ENCODE measurements at regions not wholly inside any gene's neighbourhood (a gene's known extent, or its start where the extent isn't known, plus 50 kb on each side); places are given as distances from the start of the nearest gene placed in this dataset.

- no peak for DNase-seq (ENCODE audit: low read depth in 2 of 2)
These were observed 653.4 kb downstream of the HDGFL1 start for GRCh38 chr6:23222724-23223123.

DNA sequence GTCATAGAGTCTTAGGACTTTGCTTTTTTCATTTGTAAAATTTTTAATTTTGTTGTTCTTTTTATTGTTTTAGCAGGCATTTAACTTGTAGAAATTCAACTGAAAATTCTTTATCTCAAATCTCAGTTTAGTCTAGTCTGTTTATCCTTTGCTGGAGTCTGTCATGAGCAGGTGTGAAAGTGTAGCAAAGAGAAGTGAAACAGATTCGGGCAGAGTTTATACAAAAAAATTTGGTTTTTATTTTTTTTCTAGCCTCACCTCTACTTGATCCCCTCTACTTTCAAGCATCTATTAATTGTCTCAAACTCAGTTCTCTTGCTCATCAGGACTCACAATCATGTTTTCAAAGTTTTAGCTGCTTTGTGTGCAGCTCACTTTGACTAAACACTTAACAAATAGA, 655.2 kb downstream of the HDGFL1 start:
- DNase-seq (ENCODE audit: low read depth in 2 of 2), result no peak

DNA sequence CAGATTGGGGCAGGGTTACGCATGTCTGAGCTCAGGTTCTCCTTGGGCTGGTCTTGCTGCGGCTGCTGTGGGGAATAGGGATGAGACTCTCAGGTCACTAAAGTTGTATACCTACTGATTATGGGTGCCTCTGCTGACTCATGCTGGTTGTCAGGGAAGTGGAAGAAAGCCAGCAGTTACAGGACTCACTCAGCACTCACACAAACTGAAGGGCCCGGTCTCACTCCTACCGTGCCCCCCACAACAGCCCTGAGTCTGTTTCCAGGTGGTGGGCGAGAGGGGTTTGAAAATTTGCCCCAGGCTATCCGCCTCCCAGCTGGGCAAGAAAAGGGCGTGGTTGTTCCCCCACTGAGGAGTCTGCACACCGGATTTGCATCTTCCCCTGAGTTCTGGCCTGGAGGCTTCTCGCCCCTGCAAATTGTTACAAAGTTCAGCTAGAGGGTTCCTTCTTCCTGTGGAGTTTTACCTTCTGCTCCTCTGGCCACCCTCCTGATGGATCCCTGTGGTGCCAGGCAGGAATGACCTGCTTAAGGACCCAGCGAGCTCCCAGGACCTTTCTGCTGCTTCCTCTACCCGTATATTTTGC, 659.2 kb downstream of the HDGFL1 start:
- no peak for DNase-seq (ENCODE audit: low read depth in 2 of 2)

DNA sequence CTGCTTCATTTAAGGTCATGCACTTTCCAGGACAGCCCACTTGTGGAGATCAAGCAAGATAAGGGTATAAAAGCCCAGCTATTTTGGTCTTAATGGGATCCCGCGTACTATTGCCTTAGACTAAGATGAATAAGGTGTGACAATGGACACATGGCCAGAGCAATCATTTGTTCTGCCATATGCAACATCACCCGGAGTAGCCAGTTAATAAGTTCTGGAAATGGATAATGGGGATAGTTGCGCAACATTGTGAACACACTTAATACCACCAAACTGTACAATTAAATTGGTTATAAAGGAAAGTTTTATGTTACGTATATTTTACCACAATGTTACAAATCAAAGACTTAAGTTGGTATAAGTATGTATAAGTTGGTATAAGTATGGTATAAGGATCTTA, 674.5 kb downstream of the HDGFL1 start:
- no peak for DNase-seq (ENCODE audit: low read depth in 2 of 2)

GRCh38 chr6:23244300-23244699, 674.9 kb downstream of the HDGFL1 start:
- DNase-seq (ENCODE audit: low read depth in 2 of 2), result no peak

DNA sequence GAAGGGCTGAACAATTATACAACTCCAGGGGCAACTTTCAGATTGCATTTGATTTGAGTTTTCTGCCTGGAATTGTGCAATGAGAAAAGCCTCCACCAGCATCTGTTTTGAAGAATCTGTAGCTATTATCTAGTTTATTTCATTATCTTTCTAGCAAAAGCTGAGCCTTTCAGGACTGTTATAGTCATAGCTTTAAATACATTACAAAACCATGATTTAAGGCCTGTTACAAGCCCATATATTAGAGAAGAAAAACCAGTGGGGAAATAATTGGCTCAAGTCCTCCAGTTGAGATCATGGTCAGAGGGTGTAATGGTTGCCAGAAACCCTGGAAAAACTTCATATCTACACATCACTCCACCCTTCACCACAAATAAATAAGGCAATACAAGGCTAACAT, 676.2 kb downstream of the HDGFL1 start:
- DNase-seq (ENCODE audit: low read depth in 2 of 2), result no peak

GRCh38 chr6:23246896-23247295, 677.5 kb downstream of the HDGFL1 start:
- no peak for DNase-seq (ENCODE audit: low read depth in 2 of 2)

DNA sequence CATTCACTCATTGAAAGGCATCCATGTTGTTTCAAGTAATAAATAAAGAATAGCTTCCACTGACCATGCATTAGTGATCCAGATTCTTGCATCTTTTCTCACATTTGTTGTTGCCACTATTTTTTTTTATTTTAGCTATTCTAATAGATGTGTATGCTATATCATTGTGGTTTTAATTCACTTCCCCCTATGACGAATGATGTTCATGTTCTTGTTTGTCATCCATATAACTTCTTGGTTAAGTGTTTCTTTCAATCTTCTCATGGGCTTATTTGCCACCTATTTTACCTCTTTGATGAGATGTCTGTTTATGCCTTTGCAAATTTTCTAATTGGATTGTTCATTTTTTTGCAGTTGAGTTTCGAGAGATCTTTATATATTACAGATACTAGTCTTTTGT, 681.2 kb downstream of the HDGFL1 start:
- DNase-seq (ENCODE audit: low read depth in 2 of 2), result no peak

GRCh38 chr6:23262864-23263263, 693.5 kb downstream of the HDGFL1 start:
- no peak for DNase-seq (ENCODE audit: low read depth in 2 of 2)

GRCh38 chr6:23265270-23265669, 695.9 kb downstream of the HDGFL1 start:
- no peak for DNase-seq (ENCODE audit: low read depth in 2 of 2)

DNA sequence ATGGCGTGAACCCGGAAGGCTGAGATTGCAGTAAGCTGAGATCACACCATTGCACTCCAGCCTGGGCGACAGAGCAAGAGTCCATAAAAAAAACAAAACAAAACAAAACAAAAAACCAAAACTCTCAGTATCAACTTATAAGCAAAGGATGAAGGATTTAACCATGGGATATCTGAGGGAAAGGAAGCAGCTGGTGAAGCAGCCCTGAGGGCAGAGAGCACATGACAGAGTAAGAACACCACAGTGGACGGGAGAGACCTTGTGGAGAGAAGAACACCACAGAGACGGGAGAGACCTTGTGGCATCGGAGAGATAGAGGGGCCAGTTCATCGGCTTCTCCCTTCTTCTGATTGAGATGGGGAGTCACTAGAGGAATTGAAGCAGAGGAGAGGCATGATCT, 697.2 kb downstream of the HDGFL1 start:
- DNase-seq (ENCODE audit: low read depth in 2 of 2), result no peak

GRCh38 chr6:23267651-23268050, 698.3 kb downstream of the HDGFL1 start:
- DNase-seq (ENCODE audit: low read depth in 2 of 2), result no peak

GRCh38 chr6:23268348-23268747, 699.0 kb downstream of the HDGFL1 start:
- no peak for DNase-seq (ENCODE audit: low read depth in 2 of 2)

DNA sequence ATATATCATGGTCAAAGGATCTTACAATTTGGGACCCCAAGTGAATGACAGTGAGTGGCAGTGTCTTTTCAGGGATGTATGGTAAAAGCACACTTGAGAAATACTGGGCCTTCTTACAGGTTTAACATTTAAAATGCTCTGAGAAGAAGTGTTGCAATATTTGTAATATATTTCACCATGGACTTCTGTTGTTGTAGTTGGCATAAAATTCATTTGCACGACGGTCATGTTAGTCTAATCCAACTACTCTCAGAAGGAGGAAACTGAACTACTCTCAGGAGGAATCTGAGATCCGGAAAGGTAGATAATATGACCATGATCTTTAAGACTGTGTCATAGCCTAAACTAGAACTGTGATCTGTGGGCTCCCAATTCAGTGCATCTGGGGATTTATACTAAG, 700.1 kb downstream of the HDGFL1 start:
- no peak for DNase-seq (ENCODE audit: low read depth in 2 of 2)

GRCh38 chr6:23272536-23272935, 703.2 kb downstream of the HDGFL1 start:
- DNase-seq (ENCODE audit: low read depth in 2 of 2), result no peak

DNA sequence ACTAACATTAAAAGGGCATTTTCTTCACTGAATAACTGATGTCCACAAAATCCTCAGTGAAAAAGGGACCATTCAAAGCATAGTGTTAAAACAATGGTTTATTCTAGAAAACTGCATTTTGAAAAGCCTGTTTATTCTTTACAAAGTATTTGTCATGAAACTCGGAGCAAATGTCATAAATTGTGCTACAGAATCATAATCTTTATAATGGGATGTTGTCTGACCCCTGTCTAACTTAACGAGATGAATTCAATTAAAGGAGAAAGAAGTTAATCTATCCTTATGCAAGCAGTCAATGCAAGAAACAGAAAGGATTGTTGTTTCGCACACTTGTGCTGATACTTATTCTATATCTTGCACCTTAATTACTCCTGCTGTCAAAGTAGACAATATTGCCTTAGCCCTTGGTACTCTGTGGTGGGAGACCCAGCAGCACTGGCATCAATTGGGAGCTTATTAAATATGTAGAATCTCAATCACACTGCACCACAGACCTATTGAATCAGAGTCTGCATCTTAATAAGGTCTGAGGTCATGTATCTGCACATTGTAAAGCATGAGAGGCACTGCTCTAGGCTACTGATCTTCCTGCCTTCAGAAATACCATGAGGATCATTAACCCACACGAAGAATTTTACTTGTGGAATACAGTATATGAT, 708.3 kb downstream of the HDGFL1 start:
- DNase-seq (ENCODE audit: low read depth in 2 of 2), result no peak

GRCh38 chr6:23278180-23278532, 708.8 kb downstream of the HDGFL1 start:
- no peak for DNase-seq (ENCODE audit: low read depth in 2 of 2)

- no peak for DNase-seq (ENCODE audit: low read depth in 2 of 2)
These were observed 711.1 kb downstream of the HDGFL1 start for GRCh38 chr6:23280437-23280836.

DNA sequence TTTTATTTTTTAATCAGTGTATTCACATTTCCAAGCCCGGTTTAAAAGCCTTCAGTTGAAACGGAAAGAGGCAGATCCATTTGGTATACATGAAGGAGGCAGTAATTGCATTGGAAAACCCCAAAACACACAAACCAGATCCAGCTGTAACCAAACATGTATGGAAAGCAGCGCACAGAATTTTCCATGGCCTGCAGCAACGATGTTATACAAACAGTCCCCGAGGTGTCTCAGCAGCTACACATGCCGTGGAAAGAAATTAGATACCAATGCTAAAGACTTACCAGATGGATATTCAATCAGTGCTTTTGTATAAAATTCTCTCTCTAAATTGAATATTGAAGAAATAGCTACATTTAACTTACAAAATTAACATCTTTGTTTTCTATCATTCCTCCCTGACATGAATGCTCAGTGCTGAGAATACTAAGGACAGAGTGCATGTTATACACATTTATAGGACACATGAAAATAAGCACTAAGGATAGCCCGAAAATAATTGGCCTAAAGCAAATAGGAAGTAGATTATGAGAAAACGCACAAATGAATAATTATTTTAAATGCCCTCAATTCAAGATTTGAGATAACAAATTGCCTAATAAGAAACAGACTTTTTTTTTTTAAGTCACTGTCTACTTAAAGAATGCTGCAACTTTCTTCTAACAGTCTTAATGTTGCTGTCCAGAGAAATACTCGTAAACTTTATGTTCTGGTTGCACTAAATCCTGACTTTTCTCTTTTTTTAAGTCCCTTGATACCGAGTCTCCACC, 713.1 kb downstream of the HDGFL1 start:
- DNase-seq (ENCODE audit: low read depth in 2 of 2), result no peak

GRCh38 chr6:23293653-23294052, 724.3 kb downstream of the HDGFL1 start:
- DNase-seq (ENCODE audit: low read depth in 2 of 2), result no peak

- DNase-seq (ENCODE audit: low read depth in 2 of 2), result no peak
These were observed 732.2 kb downstream of the HDGFL1 start for GRCh38 chr6:23301556-23301955.

GRCh38 chr6:23302514-23302913, 733.1 kb downstream of the HDGFL1 start:
- DNase-seq (ENCODE audit: low read depth in 2 of 2), result no peak

DNA sequence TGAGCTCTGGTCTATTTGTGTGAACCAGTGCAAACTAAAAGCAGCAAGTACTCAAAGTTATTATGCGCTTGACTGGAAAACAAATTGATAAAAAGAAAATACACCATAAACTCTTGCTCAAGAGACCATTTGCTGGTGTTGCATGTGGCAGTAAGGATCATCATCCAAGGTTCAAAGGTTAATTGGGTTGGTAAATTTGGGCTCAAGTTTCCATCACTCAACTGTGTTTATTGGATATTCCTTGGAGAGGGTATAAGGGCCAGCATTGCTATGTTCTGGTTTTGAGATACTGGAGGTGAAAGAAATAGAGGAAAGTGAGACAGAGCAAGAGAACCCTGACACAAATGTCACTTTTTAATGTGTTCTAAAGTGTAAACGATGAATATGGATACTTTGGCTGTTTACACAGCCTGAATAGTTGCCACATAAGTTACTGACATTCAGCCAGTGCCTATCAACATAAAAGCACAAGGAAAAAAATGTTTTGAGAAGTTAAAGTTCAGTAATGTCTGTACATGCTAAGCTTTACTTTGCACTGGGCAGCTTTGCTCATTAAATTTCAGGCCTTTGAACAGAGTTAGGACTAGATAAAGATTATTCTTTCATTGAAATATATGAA, 736.1 kb downstream of the HDGFL1 start:
- DNase-seq (ENCODE audit: low read depth in 2 of 2), result no peak

Measured in stimulated activated CD4-positive, alpha-beta T cell treated with anti-CD3 and anti-CD28 coated beads, Interleukin-4, amount 100 ng/mL, for 48 hours (primary cell).